ENCODE measurements at regions not wholly inside any gene's neighbourhood (a gene's known extent, or its start where the extent isn't known, plus 50 kb on each side); places are given as distances from the start of the nearest gene placed in this dataset.

DNA sequence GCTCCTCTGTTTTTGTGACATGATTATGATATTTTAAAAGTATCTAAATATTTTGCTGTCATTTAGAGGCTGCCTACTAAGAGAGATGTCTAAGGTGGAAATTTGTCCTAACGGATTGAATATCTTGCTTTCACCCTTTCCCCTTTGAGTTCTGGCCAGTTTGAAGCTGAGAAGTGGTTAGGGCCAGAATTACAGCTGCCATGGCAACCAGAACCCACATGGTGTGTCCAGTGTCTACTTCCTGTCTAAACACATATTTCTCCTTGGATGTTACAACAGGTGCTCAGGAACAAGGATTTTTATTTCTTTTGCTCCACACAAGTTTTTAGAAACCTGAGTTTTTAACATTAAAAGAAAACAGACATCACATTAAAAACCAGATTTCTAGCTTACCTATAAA lies 335.1 kb upstream of the OR4E1 start:
- TF ChIP-seq, protein P1, sequence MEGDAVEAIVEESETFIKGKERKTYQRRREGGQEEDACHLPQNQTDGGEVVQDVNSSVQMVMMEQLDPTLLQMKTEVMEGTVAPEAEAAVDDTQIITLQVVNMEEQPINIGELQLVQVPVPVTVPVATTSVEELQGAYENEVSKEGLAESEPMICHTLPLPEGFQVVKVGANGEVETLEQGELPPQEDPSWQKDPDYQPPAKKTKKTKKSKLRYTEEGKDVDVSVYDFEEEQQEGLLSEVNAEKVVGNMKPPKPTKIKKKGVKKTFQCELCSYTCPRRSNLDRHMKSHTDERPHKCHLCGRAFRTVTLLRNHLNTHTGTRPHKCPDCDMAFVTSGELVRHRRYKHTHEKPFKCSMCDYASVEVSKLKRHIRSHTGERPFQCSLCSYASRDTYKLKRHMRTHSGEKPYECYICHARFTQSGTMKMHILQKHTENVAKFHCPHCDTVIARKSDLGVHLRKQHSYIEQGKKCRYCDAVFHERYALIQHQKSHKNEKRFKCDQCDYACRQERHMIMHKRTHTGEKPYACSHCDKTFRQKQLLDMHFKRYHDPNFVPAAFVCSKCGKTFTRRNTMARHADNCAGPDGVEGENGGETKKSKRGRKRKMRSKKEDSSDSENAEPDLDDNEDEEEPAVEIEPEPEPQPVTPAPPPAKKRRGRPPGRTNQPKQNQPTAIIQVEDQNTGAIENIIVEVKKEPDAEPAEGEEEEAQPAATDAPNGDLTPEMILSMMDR (conservative IDR thresholded peaks at IDR 0.05; ENCODE audit: low read depth, low read length), result no peak
- H3K4me3 ChIP-seq (ENCODE audit: low read depth, low read length), result no peak overlapping the region
- no peak for DNase-seq (ENCODE audit: low read depth)

DNA sequence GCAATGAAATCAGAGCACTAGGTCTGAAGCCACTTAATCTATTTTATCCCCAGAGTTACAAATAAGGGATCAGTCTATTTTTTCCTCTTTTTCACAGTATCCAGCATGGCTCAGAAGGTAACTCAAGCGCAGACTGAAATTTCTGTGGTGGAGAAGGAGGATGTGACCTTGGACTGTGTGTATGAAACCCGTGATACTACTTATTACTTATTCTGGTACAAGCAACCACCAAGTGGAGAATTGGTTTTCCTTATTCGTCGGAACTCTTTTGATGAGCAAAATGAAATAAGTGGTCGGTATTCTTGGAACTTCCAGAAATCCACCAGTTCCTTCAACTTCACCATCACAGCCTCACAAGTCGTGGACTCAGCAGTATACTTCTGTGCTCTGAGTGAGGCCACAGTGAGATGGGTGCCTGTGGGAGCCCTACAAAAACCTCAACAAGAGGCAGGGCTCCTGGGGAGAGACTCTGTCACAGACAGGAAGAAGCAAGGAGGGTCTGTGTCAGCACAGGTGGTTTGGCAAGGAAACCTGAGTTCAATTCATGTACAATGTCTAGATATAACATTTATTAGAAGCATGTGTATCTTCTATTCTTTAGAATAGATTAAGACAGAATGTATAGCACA lies 334.3 kb upstream of the OR4E1 start:
- DNase-seq (ENCODE audit: low read depth), result no peak
- H3K4me3 ChIP-seq (ENCODE audit: low read depth, low read length), result no peak overlapping the region
- TF ChIP-seq, protein P1 (conservative IDR thresholded peaks at IDR 0.05; ENCODE audit: low read depth, low read length), result no peak

DNA sequence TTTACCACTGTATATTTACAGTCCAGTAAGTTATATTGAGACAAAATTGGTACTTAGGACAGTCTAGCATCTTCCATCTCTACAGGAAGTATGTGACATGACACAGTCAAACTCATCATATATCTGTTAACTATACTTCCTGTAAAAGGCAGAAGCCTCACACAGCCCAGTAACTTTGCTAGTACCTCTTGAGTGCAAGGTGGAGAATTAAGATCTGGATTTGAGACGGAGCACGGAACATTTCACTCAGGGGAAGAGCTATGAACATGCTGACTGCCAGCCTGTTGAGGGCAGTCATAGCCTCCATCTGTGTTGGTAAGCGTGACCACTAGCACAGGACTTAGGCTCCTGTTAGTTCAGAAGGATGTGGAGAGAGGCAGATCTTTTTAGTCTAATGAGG lies 333.7 kb upstream of the OR4E1 start:
- TF ChIP-seq, protein P1 (conservative IDR thresholded peaks at IDR 0.05; ENCODE audit: low read depth, low read length), result no peak
- H3K4me3 ChIP-seq (ENCODE audit: low read depth, low read length), result no peak overlapping the region
- DNase-seq (ENCODE audit: low read depth), result no peak

DNA sequence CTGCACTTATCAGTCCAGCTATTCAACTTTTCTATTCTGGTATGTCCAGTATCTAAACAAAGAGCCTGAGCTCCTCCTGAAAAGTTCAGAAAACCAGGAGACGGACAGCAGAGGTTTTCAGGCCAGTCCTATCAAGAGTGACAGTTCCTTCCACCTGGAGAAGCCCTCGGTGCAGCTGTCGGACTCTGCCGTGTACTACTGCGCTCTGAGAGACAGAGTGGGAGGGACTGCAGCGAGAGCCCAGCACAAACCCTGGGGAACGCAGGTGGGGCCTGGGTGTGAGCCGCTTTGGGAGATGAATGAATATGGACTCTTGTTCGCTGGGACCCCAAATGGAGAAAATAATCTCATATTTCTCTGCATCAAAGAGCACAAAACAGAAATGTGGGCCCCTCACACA lies 329.8 kb upstream of the OR4E1 start:
- DNase-seq (ENCODE audit: low read depth), result no peak
- TF ChIP-seq, protein P1 (conservative IDR thresholded peaks at IDR 0.05; ENCODE audit: low read depth, low read length), result no peak
- no peak overlapping the region for H3K4me3 ChIP-seq (ENCODE audit: low read depth, low read length)

DNA sequence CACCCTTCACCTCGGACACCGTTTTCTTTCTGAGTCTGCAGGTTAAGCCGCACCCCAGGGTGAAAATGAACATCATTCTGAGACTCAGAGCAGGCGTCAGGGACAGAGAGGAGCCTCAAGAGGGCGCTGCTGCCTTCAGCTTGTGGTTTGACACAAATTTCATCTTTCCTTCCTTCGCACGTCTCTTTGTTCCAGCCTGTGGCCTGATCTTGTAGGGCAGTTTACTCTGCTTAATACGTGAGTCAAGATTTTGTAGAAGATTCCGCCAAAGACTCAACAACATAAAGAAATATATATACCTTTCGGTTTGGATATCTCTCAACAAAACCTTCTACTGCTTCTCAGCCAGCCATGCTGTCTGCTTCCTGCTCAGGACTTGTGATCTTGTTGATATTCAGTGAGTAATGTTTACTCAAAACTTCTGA lies 329.3 kb upstream of the OR4E1 start:
- TF ChIP-seq, protein P1 (conservative IDR thresholded peaks at IDR 0.05; ENCODE audit: low read depth, low read length), result peak; percentile 23
- no peak overlapping the region for H3K4me3 ChIP-seq (ENCODE audit: low read depth, low read length)
- no peak for DNase-seq (ENCODE audit: low read depth)

DNA sequence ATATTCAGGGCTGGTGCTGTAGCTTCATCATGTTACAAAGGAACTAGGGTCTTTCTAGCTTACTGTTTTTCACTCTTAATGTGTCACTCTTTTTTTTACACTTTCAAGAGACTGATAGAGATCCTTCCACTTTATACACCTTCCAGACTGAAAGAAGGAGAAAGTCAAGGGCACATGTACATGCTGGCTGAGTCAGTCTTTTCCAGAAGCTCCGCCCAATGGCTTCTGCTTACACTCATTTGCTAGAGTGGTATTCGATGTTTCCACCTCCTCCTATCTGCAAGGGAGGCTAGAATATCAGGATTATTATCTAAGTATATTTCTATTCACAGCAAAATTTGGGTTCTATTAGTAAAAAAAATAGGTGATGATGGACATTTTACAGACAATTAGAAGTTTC lies 325.8 kb upstream of the OR4E1 start:
- TF ChIP-seq, protein P1 (conservative IDR thresholded peaks at IDR 0.05; ENCODE audit: low read depth, low read length), result no peak
- DNase-seq (ENCODE audit: low read depth), result no peak
- no peak overlapping the region for H3K4me3 ChIP-seq (ENCODE audit: low read depth, low read length)

DNA sequence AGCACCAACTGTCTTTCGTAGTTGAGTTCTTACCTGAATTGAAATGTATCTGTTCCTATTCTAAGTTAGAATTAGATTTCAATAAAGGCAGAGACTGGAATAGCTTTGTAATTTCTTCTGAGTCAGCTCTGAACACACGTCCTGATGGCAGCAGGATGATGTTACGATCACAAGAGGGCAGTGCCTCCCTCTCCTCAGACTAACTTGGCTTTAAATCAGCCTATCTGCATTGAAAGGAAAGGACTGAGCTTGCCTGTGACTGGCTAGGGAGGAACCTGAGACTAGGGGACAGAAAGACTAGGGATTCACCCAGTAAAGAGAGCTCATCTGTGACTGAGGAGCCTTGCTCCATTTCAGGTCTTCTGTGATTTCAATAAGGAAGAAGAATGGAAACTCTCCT lies 323.7 kb upstream of the OR4E1 start:
- H3K4me3 ChIP-seq (ENCODE audit: low read depth, low read length), result no peak overlapping the region
- DNase-seq (ENCODE audit: low read depth), result peak; percentile 19

More for the DNA sequence above, 323.7 kb upstream of the OR4E1 start:
- TF ChIP-seq, protein P1 (conservative IDR thresholded peaks at IDR 0.05; ENCODE audit: low read depth, low read length), result peak; percentile 14

All from choroid plexus epithelial cell (primary cell).